B cell (primary cell): ENCODE measurements at regions not wholly inside any gene's neighbourhood (a gene's known extent, or its start where the extent isn't known, plus 50 kb on each side); places are given as distances from the start of the nearest gene placed in this dataset.

Experiments used
- ATAC-seq: fragments of 200-7000 bp; cut with Tn5 transposase; one replicate; pipeline ENCODE4 v1.10.0; 2021; ENCODE audit warnings: low read depth, mild to moderate bottlenecking, moderate number of reproducible peaks, moderate library complexity
- CTCF ChIA-PET: fragments of 350-600 bp; sonication (Branson Sonifier 250); formaldehyde crosslinking; loops from one replicate; lab custom pipeline; 2021; ENCODE audit warnings: antibody characterized with exemption, inconsistent platforms; lab: Charles Lee
- POLR2A ChIA-PET: fragments of 350-600 bp; sonication (Branson Sonifier 250); formaldehyde crosslinking; loops from one replicate; lab custom pipeline; 2021; ENCODE audit warnings: antibody characterized with exemption; lab: Charles Lee
- DNase-seq: peaks from one replicate; pipeline ENCODE4 v3.0.0; 2013
- H2AFZ ChIP-seq: 2 replicates; pipeline ENCODE4 v1.6.1; 2012; ENCODE audit warnings: mild to moderate bottlenecking, low read depth, low read length; ENCODE audit not compliant: insufficient read depth, poor library complexity, severe bottlenecking
- H3K27ac ChIP-seq, 2 donors: 1 replicate in 1 of 2; 2 replicates in 1 of 2; pipeline ENCODE4 v1.5.1; 2012 to 2013; ENCODE audit warnings: low read length in 2 of 2, mild to moderate bottlenecking in 2 of 2, moderate library complexity in 1 of 2
- H3K27me3 ChIP-seq, 4 experiments: fragments of 200-600 bp in 1 of 4; sonication (generic) in 1 of 4; replicated peaks in 1 of 4; 1 replicate in 2 of 4; 2 replicates in 2 of 4; pipeline versions ENCODE4 v1.6.1 to v1.7.0; 2013 to 2016; ENCODE audit warnings: low read length in 3 of 4, mild to moderate bottlenecking in 2 of 4, mixed read lengths in 1 of 4, moderate library complexity in 1 of 4; ENCODE audit not compliant: insufficient read depth in 4 of 4, control insufficient read depth in 3 of 4; ENCODE audit errors: control extremely low read depth in 1 of 4
- H3K36me3 ChIP-seq, 2 experiments: replicated peaks in 1 of 2; 1 replicate in 1 of 2; 2 replicates in 1 of 2; pipeline versions ENCODE4 v1.6.1 to v1.7.1; 2013; ENCODE audit warnings: low read length in 1 of 2; ENCODE audit not compliant: insufficient read depth in 2 of 2, control insufficient read depth in 1 of 2; ENCODE audit errors: control extremely low read depth in 1 of 2, extremely low read depth in 1 of 2
- H3K4me1 ChIP-seq, 2 donors: fragments of 200-600 bp in 1 of 2; sonication (generic) in 1 of 2; 1 replicate in 1 of 2; 2 replicates in 1 of 2; pipeline versions ENCODE4 v1.5.1 to v1.6.1; 2013 to 2017; ENCODE audit warnings: low read length in 2 of 2; ENCODE audit not compliant: control insufficient read depth in 2 of 2, insufficient read depth in 2 of 2
- H3K4me2 ChIP-seq: replicated peaks from 2 replicates; pipeline ENCODE3; 2012; ENCODE audit warnings: mild to moderate bottlenecking, low read depth, low read length; ENCODE audit not compliant: poor library complexity, severe bottlenecking
- H3K4me3 ChIP-seq, 5 experiments: fragments of 200-600 bp in 1 of 5; sonication (generic) in 1 of 5; 1 replicate in 3 of 5; 2 replicates in 2 of 5; pipeline versions ENCODE4 v1.5.1 to v1.7.0; 2011 to 2016; ENCODE audit warnings: low read length in 4 of 5, mild to moderate bottlenecking in 4 of 5, low read depth in 2 of 5, control low read depth in 1 of 5, moderate library complexity in 1 of 5; ENCODE audit not compliant: insufficient read depth in 1 of 5; ENCODE audit errors: control extremely low read depth in 1 of 5, extremely low read depth in 1 of 5
- H3K79me2 ChIP-seq: fragments of 200-600 bp; sonication (generic); one replicate; pipeline ENCODE4 v1.6.0; 2016; ENCODE audit warnings: low read length; ENCODE audit not compliant: control insufficient read depth, insufficient read depth
- H3K9ac ChIP-seq: fragments of 200-600 bp; sonication (generic); 2 replicates; pipeline ENCODE4 v1.6.1; 2017; ENCODE audit warnings: mild to moderate bottlenecking, low read length, moderate library complexity
- H3K9me3 ChIP-seq, 3 donors: one replicate each; pipeline versions ENCODE4 v1.6.1 to v1.7.1; 2013; ENCODE audit warnings: low read length in 2 of 3; ENCODE audit not compliant: control insufficient read depth in 2 of 3, insufficient read depth in 1 of 3; ENCODE audit errors: control extremely low read depth in 1 of 3
- H4K20me1 ChIP-seq: 2 replicates; pipeline ENCODE4 v1.6.0; 2012; ENCODE audit warnings: mild to moderate bottlenecking, low read length; ENCODE audit not compliant: insufficient read depth, control insufficient read depth, poor library complexity, severe bottlenecking
- H3K27ac Mint-ChIP-seq: one replicate; pipeline ENCODE4 v1.8.0; 2021; ENCODE audit warnings: mixed read lengths
- H3K27me3 Mint-ChIP-seq: one replicate; pipeline ENCODE4 v1.8.0; 2021; ENCODE audit warnings: mixed read lengths
- H3K4me1 Mint-ChIP-seq: one replicate; pipeline ENCODE4 v1.8.0; 2021; ENCODE audit warnings: mixed read lengths
- H3K4me3 Mint-ChIP-seq: one replicate; pipeline ENCODE4 v1.8.0; 2021; ENCODE audit warnings: mixed read lengths
- H3K9me3 Mint-ChIP-seq: one replicate; pipeline ENCODE4 v1.8.0; 2022; ENCODE audit warnings: mixed read lengths; ENCODE audit not compliant: insufficient read depth
- CTCF ChIP-seq: fragments of 200-600 bp; IDR thresholded peaks from one replicate; pipeline ENCODE4 v1.8.0; 2022; ENCODE audit warnings: antibody characterized with exemption, mild to moderate bottlenecking
- EZH2 ChIP-seq: IDR thresholded peaks from 2 replicates; pipeline ENCODE4 v1.6.1; 2012; ENCODE audit warnings: borderline replicate concordance, low read depth, mild to moderate bottlenecking, moderate library complexity, low read length; ENCODE audit not compliant: insufficient read depth, poor library complexity, severe bottlenecking
- WGBS: methylation state at CpG from one replicate; pipeline ENCODE4 v1.1.5; 2013; ENCODE audit warnings: missing lambda C conversion rate; ENCODE audit not compliant: insufficient coverage; 5-methylcytosine and 5-hydroxymethylcytosine counted together
- intact Hi-C: fragments of 100-400 bp; cut with micrococcal nuclease; formaldehyde crosslinking; loops from one replicate; pipeline ENCODE4 v1.10.0; 2022

- Histone ChIP-seq H2AFZ (no peak overlapping the region), H3K79me2 (no peaks in the 10 kb centered on the region), H3K4me1 (no peaks in the 10 kb centered on the region), H3K4me2 (no peak overlapping the region), H3K9ac (no peak overlapping the region), H3K27me3 (no peaks in the 10 kb centered on the region), H3K27ac (no peak overlapping the region), H3K9me3 (peaks cover 4 to 6% (median 5%) of the 10 kb centered on the region in 3 donors), H4K20me1 (no peaks in the 10 kb centered on the region), H3K4me3 (no peak overlapping the region), H3K36me3 (no peaks in the 10 kb centered on the region)
- POLR2A ChIA-PET, result no interaction called here
- 92% methylated on average over 1 of the region's 4 CpGs for WGBS
- H3K9me3 Mint-ChIP-seq, result no peaks in the 10 kb centered on the region
- intact Hi-C loops, result no loop called here
- H3K4me3 Mint-ChIP-seq, result no peak overlapping the region
- DNase-seq (no peak), ATAC-seq (no peak)
- no peak overlapping the region for H3K27ac Mint-ChIP-seq
- TF ChIP-seq EZH2 (no peak), CTCF (no peak)
- H3K27me3 Mint-ChIP-seq, result peaks cover 3% of the 10 kb centered on the region
- H3K4me1 Mint-ChIP-seq, result peaks cover 6% of the 10 kb centered on the region
- CTCF ChIA-PET, result no interaction called here
Measured at GRCh38 chr3:23041918-23042696, 161.0 kb upstream of the UBE2E2 start.

GRCh38 chr3:23044463-23044862 is 158.7 kb upstream of the UBE2E2 start:
- CTCF ChIA-PET, result no interaction called here
- Mint-ChIP-seq H3K4me3 (no peak overlapping the region), H3K4me1 (no peaks in the 10 kb centered on the region), H3K9me3 (peaks cover 3% of the 10 kb centered on the region), H3K27ac (no peak overlapping the region), H3K27me3 (no peaks in the 10 kb centered on the region)
- TF ChIP-seq CTCF, result no peak
- no peak for TF ChIP-seq EZH2
- intact Hi-C loops, result no loop called here
- no peaks in the 10 kb centered on the region for H4K20me1 ChIP-seq
- H3K9ac ChIP-seq, result no peak overlapping the region
- DNase-seq (no peak), ATAC-seq (no peak)
- POLR2A ChIA-PET, result no interaction called here
- no peaks in the 10 kb centered on the region for H3K79me2 ChIP-seq
- H2AFZ ChIP-seq, result no peak overlapping the region
- WGBS, result 100% methylated on average over 1 of the region's 1 CpG
- H3K27me3 ChIP-seq, result no peaks in the 10 kb centered on the region
- H3K27ac ChIP-seq, result no peak overlapping the region
- H3K36me3 ChIP-seq, result no peaks in the 10 kb centered on the region
- no peaks in the 10 kb centered on the region for H3K4me1 ChIP-seq
- H3K4me2 ChIP-seq, result no peak overlapping the region
- H3K4me3 ChIP-seq, result no peak overlapping the region
- peaks cover 4 to 7% (median 5%) of the 10 kb centered on the region in 3 donors for H3K9me3 ChIP-seq
